ENCODE measurements at regions not wholly inside any gene's neighbourhood (a gene's known extent, or its start where the extent isn't known, plus 50 kb on each side); places are given as distances from the start of the nearest gene placed in this dataset. TPM values are rescaled to one million over a fixed set of nuclear protein-coding genes. Genes with fewer than 3 reads are reported as not detected.

DNA sequence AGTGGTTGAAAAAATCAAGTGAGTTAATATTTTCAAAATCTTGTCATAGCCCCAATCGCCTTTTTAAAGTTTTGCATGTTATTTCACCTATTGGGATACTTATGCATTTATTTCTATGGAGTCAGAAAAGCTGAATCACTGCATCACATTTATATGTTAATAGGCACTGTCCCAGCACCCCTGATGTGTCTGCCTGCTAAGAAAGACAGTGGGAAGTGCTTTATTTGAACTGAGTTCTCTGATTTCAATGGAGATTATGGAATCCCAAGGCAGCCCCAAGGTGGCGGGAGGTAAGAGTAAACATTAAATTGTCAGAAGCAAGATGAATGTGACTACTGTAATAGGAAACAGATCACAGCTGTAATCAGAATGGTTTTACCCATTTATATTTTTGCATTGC is 2225.7 kb downstream of the NCAM2 start:
- no peak for DNase-seq (ENCODE audit: low spot score)

DNA sequence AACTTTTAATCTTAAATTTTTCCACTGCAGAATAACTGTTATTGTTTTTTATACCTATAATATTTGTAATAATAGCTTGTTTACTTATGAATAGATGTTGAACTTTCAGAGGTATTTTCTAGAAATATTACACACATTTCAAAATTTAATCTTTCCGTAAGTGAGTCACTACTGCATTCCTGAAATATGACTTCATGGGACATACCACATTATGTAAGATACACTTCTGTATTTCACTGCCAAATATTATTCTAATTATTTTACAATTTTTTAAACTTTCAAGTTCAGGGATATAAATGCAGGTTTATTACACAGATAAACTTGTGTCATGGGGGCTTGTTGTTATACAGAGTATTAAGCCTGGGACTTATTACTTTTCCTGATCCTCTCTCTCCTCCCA is 2220.5 kb downstream of the NCAM2 start:
- no peak for DNase-seq (ENCODE audit: low spot score)

DNA sequence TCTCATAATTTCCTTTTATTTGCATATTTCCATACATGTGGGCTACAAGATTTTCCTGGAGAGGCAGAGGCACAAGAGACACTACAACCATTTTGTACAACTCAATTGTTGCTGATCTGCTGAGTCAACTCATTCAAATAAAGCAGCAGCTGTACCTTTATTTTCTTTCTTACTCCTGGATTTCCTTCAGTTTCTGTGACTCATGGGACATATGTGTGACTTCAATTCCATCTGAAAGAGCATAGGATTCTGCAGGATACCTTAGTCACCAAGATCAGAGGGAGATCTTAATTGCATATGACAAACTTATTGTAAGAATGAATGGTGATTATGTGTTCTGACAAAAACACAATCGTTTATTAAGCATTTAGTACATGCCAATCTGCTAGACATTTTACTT is 2219.4 kb downstream of the NCAM2 start:
- DNase-seq (ENCODE audit: low spot score): no peak

DNA sequence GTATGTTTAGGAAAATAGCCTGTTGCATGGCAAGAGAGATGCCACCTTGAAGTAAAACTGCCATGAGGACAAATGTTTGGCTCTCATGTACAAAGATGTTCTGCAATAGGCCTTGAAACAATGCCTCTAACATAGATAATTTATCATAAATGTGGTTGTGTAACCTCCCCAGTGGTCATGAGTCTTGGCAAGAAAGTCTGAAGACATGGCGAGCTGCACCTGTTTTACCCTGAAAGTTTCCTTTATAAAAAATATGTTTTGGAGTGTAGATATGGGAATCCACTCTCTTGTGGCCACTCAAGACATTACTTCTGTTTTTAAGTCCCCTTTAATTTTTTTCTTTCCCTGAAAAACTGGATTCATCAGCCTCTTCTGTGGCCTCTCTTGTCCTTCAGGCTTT is 2217.1 kb downstream of the NCAM2 start:
- DNase-seq (ENCODE audit: low spot score): no peak

Small RNAs in the stretch of these regions (small RNA-seq; reads per million reads assigned to genes)
- gene AP001340.1 (not detected), gene RF00019 (not detected), gene RN7SKP236 (not detected), gene RNA5SP489 (not detected), gene RNU2-55P (18.8 reads per million, percentile 91 among the genes with 10 or more reads in this experiment)
